ENCODE measurements at regions not wholly inside any gene's neighbourhood (a gene's known extent, or its start where the extent isn't known, plus 50 kb on each side); places are given as distances from the start of the nearest gene placed in this dataset.

DNA sequence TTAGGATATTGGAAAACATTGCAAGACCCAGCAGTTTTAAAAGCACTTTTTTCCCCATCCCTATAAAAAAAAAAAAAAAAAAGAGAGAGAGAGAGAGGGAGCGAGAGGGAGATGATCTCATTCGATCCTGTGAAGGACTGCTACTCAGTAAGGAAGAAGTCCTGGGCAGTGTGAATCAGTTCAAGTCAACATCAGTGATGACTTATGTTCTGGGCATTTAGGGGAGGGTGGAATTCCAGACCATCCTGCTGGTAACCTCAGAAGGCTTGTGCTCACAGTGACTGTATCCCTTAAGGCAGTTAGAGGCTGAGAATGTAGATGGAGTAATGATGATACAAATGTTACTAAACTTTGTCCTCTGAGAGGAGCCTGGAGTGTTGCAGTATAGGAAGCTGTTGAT, 151.4 kb downstream of the TGFB2 start:
- TF ChIP-seq POLR2AphosphoS5 (IDR thresholded peaks at IDR 0.05; ENCODE audit: borderline replicate concordance, low read depth, low read length) (no peak), EZH2 (IDR thresholded peaks at IDR 0.05) (no peak), FOXP2 (optimal IDR thresholded peaks at IDR 0.05; ENCODE audit: control extremely low read depth, extremely low read length, insufficient read depth) (no peak)
